ENCODE measurements at regions not wholly inside any gene's neighbourhood (a gene's known extent, or its start where the extent isn't known, plus 50 kb on each side); places are given as distances from the start of the nearest gene placed in this dataset.

GRCh38 chr3:152196782-152197181, 71.9 kb upstream of the MBNL1 start:
- Mint-ChIP-seq H3K4me1 (peaks cover 71% of the 10 kb centered on the region), H3K27ac (peak overlapping the region; percentile 97), H3K36me3 (ENCODE audit: low read depth) (no peaks in the 10 kb centered on the region), H3K27me3 (no peaks in the 10 kb centered on the region), H3K4me3 (peak overlapping the region; percentile 87), H3K9me3 (no peaks in the 10 kb centered on the region)
- intact Hi-C loops (cut with micrococcal nuclease), result loop anchor here (1.0 to 5.0 kb wide), 2 partner anchors 62 to 246 kb away; no protein-coding TSS in a partner anchor
- DNase-seq, result peak; percentile 43

GRCh38 chr3:152197451-152197850, 71.3 kb upstream of the MBNL1 start:
- peak; percentile 60 for DNase-seq
- Mint-ChIP-seq H3K36me3 (ENCODE audit: low read depth) (no peaks in the 10 kb centered on the region), H3K27ac (peak overlapping the region; percentile 97), H3K9me3 (no peaks in the 10 kb centered on the region), H3K4me3 (peak overlapping the region; percentile 72), H3K4me1 (peaks cover 66% of the 10 kb centered on the region), H3K27me3 (no peaks in the 10 kb centered on the region)
- intact Hi-C loops (cut with micrococcal nuclease), result loop anchor here (1.0 to 5.0 kb wide), 2 partner anchors 61 to 245 kb away; no protein-coding TSS in a partner anchor

- Mint-ChIP-seq H3K4me1 (peaks cover 65% of the 10 kb centered on the region), H3K4me3 (peak overlapping the region; percentile 72), H3K27ac (peak overlapping the region; percentile 97), H3K36me3 (ENCODE audit: low read depth) (no peaks in the 10 kb centered on the region), H3K9me3 (no peaks in the 10 kb centered on the region), H3K27me3 (no peaks in the 10 kb centered on the region)
- intact Hi-C loops (cut with micrococcal nuclease), result loop anchor here (1.0 to 5.0 kb wide), 5 partner anchors 45 to 993 kb away; partner anchors contain the start of gene MBNL1
- peak; percentile 70 for DNase-seq
Observed at GRCh38 chr3:152197937-152198336, 70.8 kb upstream of the MBNL1 start.

- H3K27ac Mint-ChIP-seq, result peak overlapping the region; percentile 97
- peak overlapping the region; percentile 72 for H3K4me3 Mint-ChIP-seq
- no peaks in the 10 kb centered on the region for H3K36me3 Mint-ChIP-seq (ENCODE audit: low read depth)
- intact Hi-C loops (cut with micrococcal nuclease), result loop anchor here (1.0 to 5.0 kb wide), 4 partner anchors 45 to 994 kb away; partner anchors contain the start of gene MBNL1
- no peaks in the 10 kb centered on the region for H3K27me3 Mint-ChIP-seq
- DNase-seq, result peak; percentile 67
- peaks cover 65% of the 10 kb centered on the region for H3K4me1 Mint-ChIP-seq
- H3K9me3 Mint-ChIP-seq, result no peaks in the 10 kb centered on the region
Observed at GRCh38 chr3:152198665-152199064, 70.1 kb upstream of the MBNL1 start.

GRCh38 chr3:152199102-152199840, 69.5 kb upstream of the MBNL1 start:
- Mint-ChIP-seq H3K4me1 (peaks cover 61% of the 10 kb centered on the region), H3K27ac (peak overlapping the region; percentile 97), H3K27me3 (no peaks in the 10 kb centered on the region), H3K36me3 (ENCODE audit: low read depth) (no peaks in the 10 kb centered on the region), H3K4me3 (peak overlapping the region; percentile 72), H3K9me3 (no peaks in the 10 kb centered on the region)
- intact Hi-C loops (cut with micrococcal nuclease), result loop anchor here (2.0 to 5.0 kb wide), 2 partner anchors 243 to 994 kb away; no protein-coding TSS in a partner anchor
- DNase-seq, result peak; percentile 78

GRCh38 chr3:152200476-152201420, 68.0 kb upstream of the MBNL1 start:
- Mint-ChIP-seq H3K27ac (peak overlapping the region; percentile 97), H3K27me3 (no peaks in the 10 kb centered on the region), H3K4me1 (peaks cover 65% of the 10 kb centered on the region), H3K4me3 (peak overlapping the region; percentile 72), H3K36me3 (ENCODE audit: low read depth) (no peaks in the 10 kb centered on the region), H3K9me3 (no peaks in the 10 kb centered on the region)
- no peak for DNase-seq
- intact Hi-C loops (cut with micrococcal nuclease), result loop anchor here (5.0 kb wide), 1 partner anchor 1438 kb away; the partner anchor contains the start of gene SIAH2

- Mint-ChIP-seq H3K9me3 (no peaks in the 10 kb centered on the region), H3K4me3 (peak overlapping the region; percentile 78), H3K27ac (peak overlapping the region; percentile 87), H3K4me1 (peaks cover 60% of the 10 kb centered on the region), H3K36me3 (ENCODE audit: low read depth) (no peaks in the 10 kb centered on the region), H3K27me3 (no peaks in the 10 kb centered on the region)
- no peak for DNase-seq
- intact Hi-C loops (cut with micrococcal nuclease), result loop anchor here (5.0 kb wide), 1 partner anchor 1441 kb away; the partner anchor contains the start of gene SIAH2
Observed at GRCh38 chr3:152202976-152203626, 65.6 kb upstream of the MBNL1 start.

- peaks cover under 1% of the 10 kb centered on the region for H3K36me3 Mint-ChIP-seq (ENCODE audit: low read depth)
- peak overlapping the region; percentile 87 for H3K27ac Mint-ChIP-seq
- H3K27me3 Mint-ChIP-seq, result no peaks in the 10 kb centered on the region
- intact Hi-C loops (cut with micrococcal nuclease), result loop anchor here (1.0 to 5.0 kb wide), 4 partner anchors 9 to 1441 kb away; partner anchors contain the start of gene SIAH2
- H3K4me3 Mint-ChIP-seq, result peak overlapping the region; percentile 78
- peaks cover 61% of the 10 kb centered on the region for H3K4me1 Mint-ChIP-seq
- no peak for DNase-seq
- no peaks in the 10 kb centered on the region for H3K9me3 Mint-ChIP-seq
Observed at GRCh38 chr3:152203652-152204051, 65.1 kb upstream of the MBNL1 start.

- Mint-ChIP-seq H3K9me3 (peaks cover 3% of the 10 kb centered on the region), H3K36me3 (ENCODE audit: low read depth) (peaks cover 5% of the 10 kb centered on the region), H3K4me1 (peaks cover 62% of the 10 kb centered on the region), H3K27me3 (no peaks in the 10 kb centered on the region), H3K27ac (peak overlapping the region; percentile 79), H3K4me3 (peak overlapping the region; percentile 78)
- DNase-seq, result no peak
- intact Hi-C loops (cut with micrococcal nuclease), result loop anchor here (1.0 to 5.0 kb wide), 4 partner anchors 10 to 1442 kb away; partner anchors contain the start of gene SIAH2
Observed at GRCh38 chr3:152204218-152204617, 64.5 kb upstream of the MBNL1 start.

GRCh38 chr3:152205097-152205593, 63.6 kb upstream of the MBNL1 start:
- H3K4me3 Mint-ChIP-seq, result peak overlapping the region; percentile 88
- intact Hi-C loops (cut with micrococcal nuclease), result no loop called here
- DNase-seq, result peak; percentile 70
- H3K4me1 Mint-ChIP-seq, result peaks cover 62% of the 10 kb centered on the region
- H3K27ac Mint-ChIP-seq, result peak overlapping the region; percentile 93
- peaks cover 3% of the 10 kb centered on the region for H3K9me3 Mint-ChIP-seq
- no peaks in the 10 kb centered on the region for H3K27me3 Mint-ChIP-seq
- H3K36me3 Mint-ChIP-seq (ENCODE audit: low read depth), result peaks cover 5% of the 10 kb centered on the region

- H3K27me3 Mint-ChIP-seq, result no peaks in the 10 kb centered on the region
- H3K9me3 Mint-ChIP-seq, result peaks cover 3% of the 10 kb centered on the region
- H3K27ac Mint-ChIP-seq, result no peak overlapping the region
- H3K4me1 Mint-ChIP-seq, result peaks cover 60% of the 10 kb centered on the region
- intact Hi-C loops (cut with micrococcal nuclease), result no loop called here
- DNase-seq, result peak; percentile 58
- H3K36me3 Mint-ChIP-seq (ENCODE audit: low read depth), result peaks cover 5% of the 10 kb centered on the region
- H3K4me3 Mint-ChIP-seq, result peak overlapping the region; percentile 88
Observed at GRCh38 chr3:152206243-152206760, 62.4 kb upstream of the MBNL1 start.

- peak overlapping the region; percentile 61 for H3K4me3 Mint-ChIP-seq
- peaks cover 62% of the 10 kb centered on the region for H3K4me1 Mint-ChIP-seq
- peak; percentile 55 for DNase-seq
- no peaks in the 10 kb centered on the region for H3K27me3 Mint-ChIP-seq
- peaks cover 5% of the 10 kb centered on the region for H3K36me3 Mint-ChIP-seq (ENCODE audit: low read depth)
- H3K9me3 Mint-ChIP-seq, result peaks cover 3% of the 10 kb centered on the region
- H3K27ac Mint-ChIP-seq, result peak overlapping the region; percentile 84
- intact Hi-C loops (cut with micrococcal nuclease), result no loop called here
Observed at GRCh38 chr3:152208439-152208838, 60.3 kb upstream of the MBNL1 start.
